Astrocyte (in vitro differentiated cells and primary cell): ENCODE measurements at regions not wholly inside any gene's neighbourhood (a gene's known extent, or its start where the extent isn't known, plus 50 kb on each side); places are given as distances from the start of the nearest gene placed in this dataset.

Experiments used
- DNase-seq: peaks from one replicate; pipeline ENCODE4 v3.0.0-alpha.2; 2010; ENCODE audit warnings: low read depth
- FAIRE-seq: peaks from 2 replicates; lab custom pipeline; 2011; peaks lifted over from hg19 to GRCh38; lab: Jason Lieb, UNC
- H2AFZ ChIP-seq: 2 replicates; pipeline ENCODE4 v1.6.0; 2012; ENCODE audit warnings: low read depth, low read length, inconsistent platforms
- H3K27ac ChIP-seq: 2 replicates; pipeline ENCODE4 v1.5.1; 2011; ENCODE audit warnings: low read depth, low read length, inconsistent platforms
- H3K27me3 ChIP-seq: 2 replicates; pipeline ENCODE4 v1.6.0; 2011; ENCODE audit warnings: low read length, inconsistent platforms; ENCODE audit not compliant: insufficient read depth
- H3K36me3 ChIP-seq: 2 replicates; pipeline ENCODE4 v1.5.1; 2011; ENCODE audit warnings: low read length, inconsistent platforms; ENCODE audit not compliant: insufficient read depth
- H3K4me1 ChIP-seq: 2 replicates; pipeline ENCODE4 v1.5.1; 2011; ENCODE audit warnings: low read length, inconsistent platforms; ENCODE audit not compliant: insufficient read depth
- H3K4me2 ChIP-seq: 2 replicates; pipeline ENCODE4 v1.6.0; 2012; ENCODE audit warnings: low read length, inconsistent platforms
- H3K4me3 ChIP-seq: 2 replicates; pipeline ENCODE4 v1.5.1; 2011; ENCODE audit warnings: low read depth, mild to moderate bottlenecking, low read length, inconsistent platforms; ENCODE audit not compliant: insufficient read depth
- H3K79me2 ChIP-seq: 2 replicates; pipeline ENCODE4 v1.6.0; 2012; ENCODE audit warnings: mild to moderate bottlenecking, low read length, inconsistent platforms; ENCODE audit not compliant: insufficient read depth
- H3K9ac ChIP-seq: 2 replicates; pipeline ENCODE4 v1.6.0; 2012; ENCODE audit warnings: mild to moderate bottlenecking, low read length, inconsistent platforms
- H3K9me3 ChIP-seq: 2 replicates; pipeline ENCODE4 v1.5.1; 2012; ENCODE audit warnings: low read depth, mild to moderate bottlenecking, low read length, inconsistent platforms; ENCODE audit not compliant: insufficient read depth
- H4K20me1 ChIP-seq: 2 replicates; pipeline ENCODE4 v1.6.0; 2012; ENCODE audit warnings: low read length, inconsistent platforms; ENCODE audit not compliant: insufficient read depth
- H3K27ac Mint-ChIP-seq: one replicate; pipeline ENCODE4 v1.8.0; 2021; ENCODE audit warnings: mild to moderate bottlenecking, mixed read lengths; ENCODE audit not compliant: unreplicated experiment
- H3K27me3 Mint-ChIP-seq: one replicate; pipeline ENCODE4 v1.8.0; 2021; ENCODE audit warnings: low read depth, mixed read lengths; ENCODE audit not compliant: unreplicated experiment
- H3K36me3 Mint-ChIP-seq: one replicate; pipeline ENCODE4 v1.8.0; 2021; ENCODE audit warnings: low read depth, mixed read lengths; ENCODE audit not compliant: unreplicated experiment
- H3K4me1 Mint-ChIP-seq: one replicate; pipeline ENCODE4 v1.8.0; 2021; ENCODE audit warnings: low read depth, mixed read lengths; ENCODE audit not compliant: unreplicated experiment
- H3K4me3 Mint-ChIP-seq: one replicate; pipeline ENCODE4 v1.8.0; 2021; ENCODE audit warnings: mild to moderate bottlenecking, moderate library complexity, mixed read lengths; ENCODE audit not compliant: unreplicated experiment
- H3K9me3 Mint-ChIP-seq: one replicate; pipeline ENCODE4 v1.8.0; 2021; ENCODE audit warnings: mild to moderate bottlenecking, mixed read lengths; ENCODE audit not compliant: unreplicated experiment
- EZH2 ChIP-seq: IDR thresholded peaks from 2 replicates; pipeline ENCODE4 v1.6.1; 2012; ENCODE audit warnings: mild to moderate bottlenecking, low read length, inconsistent platforms; ENCODE audit not compliant: insufficient read depth
- TF ChIP-seq, protein P1 (sequence below): IDR thresholded peaks from 2 replicates; pipeline ENCODE4 v1.5.1; 2011; ENCODE audit warnings: low read depth, mild to moderate bottlenecking, inconsistent platforms, low read length, moderate library complexity; ENCODE audit not compliant: insufficient read depth

DNA sequence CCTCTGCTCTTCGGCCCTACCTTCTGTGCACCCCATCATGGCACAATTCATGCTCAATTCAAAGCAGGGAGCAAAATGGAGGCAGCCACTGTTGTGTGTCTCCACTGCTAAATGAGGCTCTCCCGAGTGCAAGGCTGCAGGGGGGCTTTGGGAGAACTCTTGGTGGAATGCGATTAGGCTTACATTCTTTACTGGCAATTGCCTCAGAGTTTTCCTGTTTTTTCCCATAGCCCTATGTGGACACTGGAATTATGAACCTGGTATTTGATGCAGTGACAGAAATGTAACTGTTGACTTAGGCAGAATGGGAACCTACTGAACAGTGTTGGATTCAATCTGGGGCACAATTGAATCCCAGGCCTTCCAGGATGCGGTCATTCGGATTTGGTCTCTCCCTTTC is 187.9 kb upstream of the GMDS start:
- Mint-ChIP-seq H3K27me3 (no peaks in the 10 kb centered on the region), H3K36me3 (no peaks in the 10 kb centered on the region), H3K4me3 (peak overlapping the region; percentile 30), H3K9me3 (peaks cover 3% of the 10 kb centered on the region), H3K4me1 (peaks cover 25% of the 10 kb centered on the region), H3K27ac (no peak overlapping the region)
- peaks cover 17% of the 10 kb centered on the region for H3K4me1 ChIP-seq
- TF ChIP-seq, protein P1, sequence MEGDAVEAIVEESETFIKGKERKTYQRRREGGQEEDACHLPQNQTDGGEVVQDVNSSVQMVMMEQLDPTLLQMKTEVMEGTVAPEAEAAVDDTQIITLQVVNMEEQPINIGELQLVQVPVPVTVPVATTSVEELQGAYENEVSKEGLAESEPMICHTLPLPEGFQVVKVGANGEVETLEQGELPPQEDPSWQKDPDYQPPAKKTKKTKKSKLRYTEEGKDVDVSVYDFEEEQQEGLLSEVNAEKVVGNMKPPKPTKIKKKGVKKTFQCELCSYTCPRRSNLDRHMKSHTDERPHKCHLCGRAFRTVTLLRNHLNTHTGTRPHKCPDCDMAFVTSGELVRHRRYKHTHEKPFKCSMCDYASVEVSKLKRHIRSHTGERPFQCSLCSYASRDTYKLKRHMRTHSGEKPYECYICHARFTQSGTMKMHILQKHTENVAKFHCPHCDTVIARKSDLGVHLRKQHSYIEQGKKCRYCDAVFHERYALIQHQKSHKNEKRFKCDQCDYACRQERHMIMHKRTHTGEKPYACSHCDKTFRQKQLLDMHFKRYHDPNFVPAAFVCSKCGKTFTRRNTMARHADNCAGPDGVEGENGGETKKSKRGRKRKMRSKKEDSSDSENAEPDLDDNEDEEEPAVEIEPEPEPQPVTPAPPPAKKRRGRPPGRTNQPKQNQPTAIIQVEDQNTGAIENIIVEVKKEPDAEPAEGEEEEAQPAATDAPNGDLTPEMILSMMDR: no peak
- no peak for TF ChIP-seq EZH2
- no peaks in the 10 kb centered on the region for H3K36me3 ChIP-seq
- H3K79me2 ChIP-seq: no peaks in the 10 kb centered on the region
- no peak overlapping the region for H3K4me2 ChIP-seq
- H3K27ac ChIP-seq: no peak overlapping the region
- no peak overlapping the region for H3K9ac ChIP-seq
- no peaks in the 10 kb centered on the region for H4K20me1 ChIP-seq
- FAIRE-seq (no peak), DNase-seq (no peak)
- H3K27me3 ChIP-seq: no peaks in the 10 kb centered on the region
- H2AFZ ChIP-seq: no peak overlapping the region
- H3K4me3 ChIP-seq: no peak overlapping the region
- no peaks in the 10 kb centered on the region for H3K9me3 ChIP-seq

DNA sequence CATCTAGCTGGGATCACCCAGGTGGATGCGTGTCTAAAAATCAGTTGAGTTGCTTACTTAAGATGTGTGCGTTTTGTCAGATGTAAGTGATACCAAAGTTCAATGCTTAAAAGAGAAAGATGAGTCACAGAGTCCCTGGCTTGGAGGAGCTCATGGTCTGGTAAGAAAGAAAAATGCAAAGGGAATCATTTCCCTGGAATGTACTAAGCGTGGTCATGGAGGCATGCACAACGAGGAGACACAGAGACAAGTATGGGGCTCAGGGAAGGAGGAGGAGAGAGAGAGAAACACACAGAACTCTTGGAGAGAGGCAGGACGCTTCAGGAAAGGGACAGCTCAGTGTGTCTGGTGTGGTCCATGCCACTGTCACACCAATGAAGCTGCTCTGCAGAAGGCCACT is 186.9 kb upstream of the GMDS start:
- no peaks in the 10 kb centered on the region for H3K9me3 ChIP-seq
- peak overlapping the region; percentile 32 for H3K4me3 ChIP-seq
- H3K9ac ChIP-seq: peak overlapping the region; percentile 14
- peak; percentile 97 for DNase-seq
- peak overlapping the region; percentile 67 for H3K27ac ChIP-seq
- H4K20me1 ChIP-seq: no peaks in the 10 kb centered on the region
- peak overlapping the region; percentile 88 for H3K27ac Mint-ChIP-seq
- H2AFZ ChIP-seq: peak overlapping the region; percentile 43
- H3K4me1 Mint-ChIP-seq: peaks cover 25% of the 10 kb centered on the region
- H3K4me2 ChIP-seq: peak overlapping the region; percentile 75
- H3K27me3 Mint-ChIP-seq: no peaks in the 10 kb centered on the region
- peaks cover 3% of the 10 kb centered on the region for H3K9me3 Mint-ChIP-seq
- peaks cover 17% of the 10 kb centered on the region for H3K4me1 ChIP-seq
- H3K79me2 ChIP-seq: no peaks in the 10 kb centered on the region
- no peaks in the 10 kb centered on the region for H3K36me3 Mint-ChIP-seq
- TF ChIP-seq, protein P1: no peak
- no peak for TF ChIP-seq EZH2
- no peaks in the 10 kb centered on the region for H3K36me3 ChIP-seq
- FAIRE-seq: peak; percentile 99
- H3K27me3 ChIP-seq: no peaks in the 10 kb centered on the region
- peak overlapping the region; percentile 25 for H3K4me3 Mint-ChIP-seq

DNA sequence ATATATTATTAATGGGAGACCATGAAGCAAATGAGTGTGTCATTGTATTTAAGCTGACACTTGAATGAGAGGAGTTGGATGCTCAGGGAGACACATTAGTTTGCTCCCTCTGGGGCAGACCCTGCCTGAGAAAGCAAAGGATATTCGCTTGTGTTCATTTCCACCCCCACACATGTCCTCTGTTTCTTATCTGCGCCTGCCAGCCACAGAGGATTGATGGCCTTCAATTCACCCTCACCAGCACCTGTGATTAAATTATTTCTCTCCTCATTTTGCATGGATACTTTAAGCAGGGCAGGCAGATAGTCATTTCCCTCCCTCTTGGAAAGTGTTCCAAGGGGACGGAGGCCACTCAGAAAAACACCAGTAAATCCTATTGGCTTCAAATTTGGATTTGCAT is 185.2 kb upstream of the GMDS start:
- Histone ChIP-seq H3K9me3 (no peaks in the 10 kb centered on the region), H3K9ac (no peak overlapping the region), H3K27ac (no peak overlapping the region), H3K27me3 (no peaks in the 10 kb centered on the region), H3K4me1 (peaks cover 23% of the 10 kb centered on the region), H2AFZ (no peak overlapping the region), H3K4me3 (no peak overlapping the region), H3K36me3 (no peaks in the 10 kb centered on the region), H4K20me1 (no peaks in the 10 kb centered on the region), H3K4me2 (no peak overlapping the region), H3K79me2 (no peaks in the 10 kb centered on the region)
- H3K9me3 Mint-ChIP-seq: peaks cover 3% of the 10 kb centered on the region
- no peak overlapping the region for H3K4me3 Mint-ChIP-seq
- TF ChIP-seq, protein P1: no peak
- no peak for TF ChIP-seq EZH2
- H3K27ac Mint-ChIP-seq: no peak overlapping the region
- FAIRE-seq (peak; percentile 32), DNase-seq (no peak)
- peaks cover 25% of the 10 kb centered on the region for H3K4me1 Mint-ChIP-seq
- no peaks in the 10 kb centered on the region for H3K27me3 Mint-ChIP-seq
- H3K36me3 Mint-ChIP-seq: no peaks in the 10 kb centered on the region
